Coronary artery (tissue), 2 donors: ENCODE measurements at regions not wholly inside any gene's neighbourhood (a gene's known extent, or its start where the extent isn't known, plus 50 kb on each side); places are given as distances from the start of the nearest gene placed in this dataset.

Experiments used
- DNase-seq: peaks from one replicate; pipeline ENCODE4 v3.0.0-alpha.2; 2017; ENCODE audit warnings: low spot score
- H3K27ac ChIP-seq, 2 donors: fragments of 200-600 bp; sonication (generic); one replicate each; pipeline ENCODE4 v1.5.1; 2016 to 2019
- H3K4me3 ChIP-seq: fragments of 200-600 bp; sonication (generic); 2 replicates; pipeline ENCODE4 v1.5.1; 2016; ENCODE audit warnings: mild to moderate bottlenecking, moderate library complexity
- TF ChIP-seq, protein P1 (sequence below): fragments of 200-600 bp; sonication (generic); IDR thresholded peaks from one replicate; pipeline ENCODE4 v1.5.1; 2019; ENCODE audit warnings: antibody characterized with exemption

DNA sequence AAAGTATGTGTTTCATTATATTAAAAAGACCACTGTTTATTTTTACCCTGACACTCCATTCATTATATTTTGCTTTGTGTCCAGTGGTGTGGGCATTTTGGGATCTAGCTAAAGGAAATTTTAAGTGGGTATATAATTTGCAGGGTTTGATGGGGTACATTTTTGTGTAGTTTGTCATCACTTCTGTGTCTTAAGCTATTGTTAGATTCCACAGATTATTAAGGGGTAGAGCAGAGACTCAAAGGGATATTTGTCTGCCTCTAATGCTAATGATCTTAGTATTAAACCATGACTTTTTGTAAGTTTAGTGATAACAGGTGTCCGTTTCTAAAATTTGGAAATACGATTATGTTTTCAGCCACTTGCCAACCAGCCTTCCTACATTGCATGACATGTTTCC lies 731.6 kb downstream of the BRINP1 start:
- no peak for DNase-seq
- Histone ChIP-seq H3K27ac (no peak overlapping the region), H3K4me3 (no peak overlapping the region)
- TF ChIP-seq, protein P1, sequence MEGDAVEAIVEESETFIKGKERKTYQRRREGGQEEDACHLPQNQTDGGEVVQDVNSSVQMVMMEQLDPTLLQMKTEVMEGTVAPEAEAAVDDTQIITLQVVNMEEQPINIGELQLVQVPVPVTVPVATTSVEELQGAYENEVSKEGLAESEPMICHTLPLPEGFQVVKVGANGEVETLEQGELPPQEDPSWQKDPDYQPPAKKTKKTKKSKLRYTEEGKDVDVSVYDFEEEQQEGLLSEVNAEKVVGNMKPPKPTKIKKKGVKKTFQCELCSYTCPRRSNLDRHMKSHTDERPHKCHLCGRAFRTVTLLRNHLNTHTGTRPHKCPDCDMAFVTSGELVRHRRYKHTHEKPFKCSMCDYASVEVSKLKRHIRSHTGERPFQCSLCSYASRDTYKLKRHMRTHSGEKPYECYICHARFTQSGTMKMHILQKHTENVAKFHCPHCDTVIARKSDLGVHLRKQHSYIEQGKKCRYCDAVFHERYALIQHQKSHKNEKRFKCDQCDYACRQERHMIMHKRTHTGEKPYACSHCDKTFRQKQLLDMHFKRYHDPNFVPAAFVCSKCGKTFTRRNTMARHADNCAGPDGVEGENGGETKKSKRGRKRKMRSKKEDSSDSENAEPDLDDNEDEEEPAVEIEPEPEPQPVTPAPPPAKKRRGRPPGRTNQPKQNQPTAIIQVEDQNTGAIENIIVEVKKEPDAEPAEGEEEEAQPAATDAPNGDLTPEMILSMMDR, result no peak

DNA sequence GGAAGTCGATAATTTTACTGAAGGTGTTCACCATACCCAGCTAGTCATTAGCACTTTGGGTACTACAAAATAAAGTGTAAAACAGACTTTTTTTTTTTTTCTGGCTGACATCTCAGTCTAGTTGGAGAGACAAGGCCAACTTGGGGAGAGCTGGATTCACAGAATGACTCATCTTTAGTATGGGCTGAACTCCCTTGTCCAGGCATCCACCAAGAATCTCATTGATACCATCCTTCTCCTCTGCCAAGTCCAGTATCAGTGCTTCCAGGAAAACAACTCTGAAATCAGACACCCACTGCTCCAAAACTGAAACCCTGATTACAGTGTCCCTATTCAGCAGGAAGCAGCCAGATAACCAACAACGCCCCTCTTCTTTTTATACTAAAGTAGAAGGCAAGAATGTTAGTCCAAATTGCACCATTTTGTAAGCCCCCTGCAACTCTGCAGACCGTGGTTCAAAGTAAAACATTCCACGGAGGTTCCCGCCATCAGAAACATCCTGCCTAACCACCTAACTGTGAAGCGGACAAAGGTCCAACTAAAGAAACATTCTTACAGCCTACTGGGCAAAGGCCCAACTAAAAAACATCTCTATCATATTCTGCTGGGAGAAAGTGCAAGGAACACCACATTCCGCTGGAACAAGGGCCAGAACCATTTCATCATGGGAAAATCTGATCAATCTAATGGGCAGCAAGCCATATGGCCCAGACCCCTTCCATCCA lies 728.2 kb downstream of the BRINP1 start:
- TF ChIP-seq, protein P1, result no peak
- DNase-seq, result no peak
- Histone ChIP-seq H3K27ac (no peak overlapping the region), H3K4me3 (no peak overlapping the region)

DNA sequence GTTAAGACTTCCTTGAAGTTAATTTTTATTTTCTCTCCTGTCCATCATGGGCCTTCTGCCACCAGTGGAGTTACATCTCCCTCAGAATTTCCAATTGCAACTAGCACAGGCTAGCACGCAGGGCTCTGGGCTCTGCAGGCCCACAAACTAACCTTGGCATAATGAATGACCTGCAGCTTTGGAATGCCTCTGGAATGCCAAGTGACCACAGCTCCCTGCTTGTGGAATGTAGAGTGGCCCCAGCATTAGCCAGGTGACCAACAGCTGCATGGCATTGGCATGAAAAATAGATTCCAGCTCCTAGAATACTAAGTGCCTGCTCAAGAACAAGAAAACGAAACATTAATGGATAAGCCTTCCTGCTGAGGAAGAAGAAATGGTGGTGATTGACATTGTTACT lies 726.1 kb downstream of the BRINP1 start:
- DNase-seq, result no peak
- H3K27ac ChIP-seq, result no peak overlapping the region
- TF ChIP-seq, protein P1, result no peak
- no peak overlapping the region for H3K4me3 ChIP-seq

DNA sequence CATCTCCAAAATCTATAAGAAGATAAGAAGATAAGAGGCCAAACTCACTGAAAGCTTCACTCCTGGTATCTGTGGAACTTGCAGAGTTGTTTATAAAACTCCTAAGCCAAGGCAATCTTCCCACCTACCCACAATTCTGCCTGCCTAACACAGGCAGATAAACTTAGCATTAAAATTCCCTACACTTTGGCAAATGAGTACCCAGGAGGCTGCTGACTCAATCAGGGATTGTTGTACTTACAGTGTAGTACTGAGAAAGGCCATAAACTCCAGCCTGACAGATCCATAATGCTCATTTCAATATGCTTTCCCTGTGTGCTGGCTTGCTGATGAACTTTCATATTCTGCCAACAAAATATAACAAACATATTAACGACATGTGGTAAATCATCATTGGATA lies 725.2 kb downstream of the BRINP1 start:
- no peak overlapping the region for H3K27ac ChIP-seq
- no peak for DNase-seq
- TF ChIP-seq, protein P1, result no peak

DNA sequence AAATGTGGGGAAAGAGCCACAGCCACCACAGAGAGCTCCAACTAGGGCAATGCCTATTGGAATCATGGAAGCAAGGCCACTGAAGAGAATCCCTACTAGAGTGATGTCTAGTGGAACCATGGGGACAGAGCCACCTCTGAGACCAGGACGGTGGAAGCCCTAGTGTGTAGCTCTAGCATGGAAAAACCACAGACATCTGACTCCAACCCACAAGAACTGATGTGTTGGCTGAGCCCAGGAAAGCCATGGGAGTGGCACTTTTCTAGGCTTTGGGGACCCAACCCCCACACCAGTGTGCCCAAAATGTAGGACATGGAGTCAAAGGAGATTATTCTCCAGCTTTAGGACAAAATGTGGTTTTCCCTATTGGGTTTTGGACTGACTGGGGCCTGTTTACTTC lies 721.9 kb downstream of the BRINP1 start:
- TF ChIP-seq, protein P1, result no peak
- DNase-seq, result no peak
- H3K27ac ChIP-seq, result no peak overlapping the region

More for the DNA sequence above, 725.2 kb downstream of the BRINP1 start:
- no peak overlapping the region for H3K4me3 ChIP-seq

DNA sequence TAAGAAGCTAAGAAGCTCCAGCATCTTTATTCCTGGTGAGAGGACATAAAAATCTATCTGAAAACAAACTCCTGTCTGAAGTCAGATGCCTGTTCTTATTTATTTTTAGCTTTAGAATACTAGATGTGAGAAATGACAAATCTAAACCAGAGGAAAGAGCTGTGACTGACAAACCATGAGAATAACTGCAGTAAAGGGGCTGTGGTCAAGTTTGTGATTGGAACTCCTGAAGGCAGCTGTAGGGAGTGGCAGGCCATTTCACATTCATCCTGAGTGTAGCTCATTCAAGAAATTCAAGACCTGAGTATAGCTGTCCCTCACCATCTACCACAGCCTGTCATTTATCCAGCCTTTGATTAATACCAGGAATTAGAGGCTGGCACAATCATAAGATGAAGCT lies 718.8 kb downstream of the BRINP1 start:
- Histone ChIP-seq H3K27ac (no peak overlapping the region), H3K4me3 (no peak overlapping the region)
- TF ChIP-seq, protein P1, result no peak
- no peak for DNase-seq

More for the DNA sequence above, 721.9 kb downstream of the BRINP1 start:
- no peak overlapping the region for H3K4me3 ChIP-seq

DNA sequence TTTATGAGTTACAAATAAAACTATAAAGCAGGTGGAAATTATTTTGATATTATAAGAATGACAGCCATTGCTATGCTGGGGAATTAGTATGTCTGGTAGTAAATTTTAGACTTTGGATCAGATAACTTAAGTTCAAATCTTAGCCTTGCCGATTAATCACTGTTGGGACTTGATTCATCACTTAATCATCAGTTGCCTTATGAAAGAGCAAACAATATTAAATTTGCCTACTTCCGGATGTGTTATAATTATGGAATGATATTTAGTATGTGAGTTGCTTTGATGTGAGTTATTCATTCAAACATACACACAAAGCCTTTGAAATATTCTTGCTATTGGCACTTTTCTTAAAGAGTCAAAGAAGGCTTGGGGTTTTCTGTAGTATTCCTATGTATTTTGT lies 717.7 kb downstream of the BRINP1 start:
- DNase-seq, result no peak
- TF ChIP-seq, protein P1, result no peak
- no peak overlapping the region for H3K27ac ChIP-seq
- H3K4me3 ChIP-seq, result no peak overlapping the region
